Prostate gland (tissue), 2 donors: ENCODE measurements at regions not wholly inside any gene's neighbourhood (a gene's known extent, or its start where the extent isn't known, plus 50 kb on each side); places are given as distances from the start of the nearest gene placed in this dataset.

Source experiments
- CTCF ChIP-seq, 4 experiments: fragments of 200-600 bp in 2 of 4; fragments of 450-650 bp in 2 of 4; sonication (generic) in 2 of 4; IDR thresholded peaks; 1 replicate in 3 of 4; 2 replicates in 1 of 4; pipeline ENCODE4 v1.5.1; 2016 to 2019; ENCODE audit warnings: antibody characterized with exemption in 4 of 4, mild to moderate bottlenecking in 2 of 4, moderate library complexity in 2 of 4
- POLR2A ChIP-seq: fragments of 450-650 bp; IDR thresholded peaks from one replicate; pipeline ENCODE4 v1.6.1; 2016; ENCODE audit warnings: antibody characterized with exemption, mild to moderate bottlenecking
- POLR2AphosphoS5 ChIP-seq: sonication (generic); formaldehyde crosslinking; IDR thresholded peaks from one replicate; pipeline ENCODE4 v1.6.1; 2017; ENCODE audit warnings: antibody characterized with exemption

- TF ChIP-seq POLR2A (no peak), CTCF (IDR thresholded peaks at IDR 0.05) (no peak), POLR2AphosphoS5 (no peak)
Observed at GRCh38 chr6:102763891-102764290, 1370.4 kb downstream of the GRIK2 start.
